IPS-18c (cell line): ENCODE measurements at regions not wholly inside any gene's neighbourhood (a gene's known extent, or its start where the extent isn't known, plus 50 kb on each side); places are given as distances from the start of the nearest gene placed in this dataset.

Source experiments
- H3K4me3 ChIP-seq: 2 replicates; pipeline ENCODE4 v1.7.0; 2013; ENCODE audit warnings: low read depth, mild to moderate bottlenecking, low read length, moderate library complexity; ENCODE audit not compliant: insufficient read depth
- H3K9me3 ChIP-seq: one replicate; pipeline ENCODE4 v1.6.1; 2013; ENCODE audit warnings: mild to moderate bottlenecking, low read length, moderate library complexity; ENCODE audit not compliant: control insufficient read depth, insufficient read depth

GRCh38 chr2:217729421-217730053, 273.3 kb downstream of the TNS1 start:
- H3K4me3 ChIP-seq: no peak overlapping the region
- no peaks in the 10 kb centered on the region for H3K9me3 ChIP-seq

GRCh38 chr2:217727801-217728200, 275.0 kb downstream of the TNS1 start:
- no peak overlapping the region for H3K4me3 ChIP-seq
- no peaks in the 10 kb centered on the region for H3K9me3 ChIP-seq

- no peaks in the 10 kb centered on the region for H3K9me3 ChIP-seq
- no peak overlapping the region for H3K4me3 ChIP-seq
Measured at GRCh38 chr2:217725409-217725808, 277.4 kb downstream of the TNS1 start.

GRCh38 chr2:217724471-217724870, 278.3 kb downstream of the TNS1 start:
- H3K9me3 ChIP-seq: no peaks in the 10 kb centered on the region
- H3K4me3 ChIP-seq: no peak overlapping the region

- Histone ChIP-seq H3K4me3 (no peak overlapping the region), H3K9me3 (peaks cover 2% of the 10 kb centered on the region)
Measured at GRCh38 chr2:217723981-217724380, 278.8 kb downstream of the TNS1 start.

- H3K4me3 ChIP-seq: no peak overlapping the region
- peaks cover 2% of the 10 kb centered on the region for H3K9me3 ChIP-seq
Measured at GRCh38 chr2:217722883-217723472, 279.8 kb downstream of the TNS1 start.

GRCh38 chr2:217717646-217718045, 285.1 kb downstream of the TNS1 start:
- Histone ChIP-seq H3K4me3 (no peak overlapping the region), H3K9me3 (peaks cover 2% of the 10 kb centered on the region)

- Histone ChIP-seq H3K9me3 (peaks cover 2% of the 10 kb centered on the region), H3K4me3 (no peak overlapping the region)
Measured at GRCh38 chr2:217715484-217715883, 287.3 kb downstream of the TNS1 start.

- H3K9me3 ChIP-seq: peaks cover 2% of the 10 kb centered on the region
- H3K4me3 ChIP-seq: no peak overlapping the region
Measured at GRCh38 chr2:217714287-217714751, 288.5 kb downstream of the TNS1 start.

- no peaks in the 10 kb centered on the region for H3K9me3 ChIP-seq
- no peak overlapping the region for H3K4me3 ChIP-seq
Measured at GRCh38 chr2:217713395-217714286, 289.2 kb downstream of the TNS1 start.

- Histone ChIP-seq H3K9me3 (no peaks in the 10 kb centered on the region), H3K4me3 (no peak overlapping the region)
Measured at GRCh38 chr2:217712431-217712830, 290.4 kb downstream of the TNS1 start.

GRCh38 chr2:217711188-217711587, 291.6 kb downstream of the TNS1 start:
- Histone ChIP-seq H3K4me3 (no peak overlapping the region), H3K9me3 (no peaks in the 10 kb centered on the region)

GRCh38 chr2:217710211-217710765, 292.5 kb downstream of the TNS1 start:
- H3K9me3 ChIP-seq: no peaks in the 10 kb centered on the region
- no peak overlapping the region for H3K4me3 ChIP-seq

- no peak overlapping the region for H3K4me3 ChIP-seq
Measured at GRCh38 chr2:217709478-217710210, 293.2 kb downstream of the TNS1 start.

GRCh38 chr2:217707131-217707611, 295.6 kb downstream of the TNS1 start:
- no peak overlapping the region for H3K4me3 ChIP-seq
- no peaks in the 10 kb centered on the region for H3K9me3 ChIP-seq

More at GRCh38 chr2:217709478-217710210, 293.2 kb downstream of the TNS1 start:
- H3K9me3 ChIP-seq: no peaks in the 10 kb centered on the region

GRCh38 chr2:217706513-217706912, 296.3 kb downstream of the TNS1 start:
- H3K9me3 ChIP-seq: no peaks in the 10 kb centered on the region

GRCh38 chr2:217706095-217706494, 296.7 kb downstream of the TNS1 start:
- Histone ChIP-seq H3K4me3 (no peak overlapping the region), H3K9me3 (no peaks in the 10 kb centered on the region)

More at GRCh38 chr2:217706513-217706912, 296.3 kb downstream of the TNS1 start:
- no peak overlapping the region for H3K4me3 ChIP-seq
